Neural crest cell (in vitro differentiated cells): ENCODE measurements at regions not wholly inside any gene's neighbourhood (a gene's known extent, or its start where the extent isn't known, plus 50 kb on each side); places are given as distances from the start of the nearest gene placed in this dataset.

ENCODE experiments used
- DNase-seq: peaks from one replicate; pipeline ENCODE4 v3.0.0; 2021; ENCODE audit warnings: low read depth, mixed read lengths, low spot score
- H3K27ac Mint-ChIP-seq: one replicate; pipeline ENCODE4 v1.8.0; 2021; ENCODE audit warnings: mild to moderate bottlenecking, mixed read lengths; ENCODE audit not compliant: unreplicated experiment
- H3K27me3 Mint-ChIP-seq: 2 replicates; pipeline ENCODE4 v1.8.0; 2021; ENCODE audit warnings: low read depth, mild to moderate bottlenecking, mixed read lengths
- H3K36me3 Mint-ChIP-seq: 2 replicates; pipeline ENCODE4 v1.8.0; 2021; ENCODE audit warnings: low read depth, mild to moderate bottlenecking, mixed read lengths
- H3K4me1 Mint-ChIP-seq: 2 replicates; pipeline ENCODE4 v1.8.0; 2021; ENCODE audit warnings: mixed read lengths
- H3K4me3 Mint-ChIP-seq: one replicate; pipeline ENCODE4 v1.8.0; 2021; ENCODE audit warnings: mild to moderate bottlenecking, mixed read lengths
- H3K9me3 Mint-ChIP-seq: 2 replicates; pipeline ENCODE4 v1.8.0; 2021; ENCODE audit warnings: mixed read lengths
- TF ChIP-seq, protein P1 (sequence below): fragments of 200-600 bp; sonication (generic); conservative IDR thresholded peaks from 2 replicates; pipeline ENCODE4 v1.5.0; 2021; ENCODE audit warnings: antibody characterized with exemption, mild to moderate bottlenecking

DNA sequence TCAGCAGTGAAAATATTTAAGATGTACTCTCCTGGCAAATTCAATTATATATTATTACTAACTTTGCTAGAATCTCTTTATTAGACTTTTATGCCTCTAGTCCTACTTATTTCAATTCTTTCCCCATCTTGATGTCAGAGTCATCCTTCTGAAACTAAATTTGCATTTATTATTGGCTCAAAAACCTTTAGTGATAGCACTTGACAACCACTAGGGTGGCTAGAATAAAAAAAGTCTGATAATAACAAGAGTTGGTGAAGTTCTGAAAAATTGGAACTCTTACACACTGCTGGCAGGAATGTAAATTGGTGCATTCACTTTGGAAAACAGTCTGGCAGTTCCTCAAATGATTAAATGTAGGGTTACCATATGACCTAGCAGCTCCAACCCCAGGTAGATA is 73.8 kb downstream of the LSMEM1 start:
- H3K4me1 Mint-ChIP-seq = no peaks in the 10 kb centered on the region

DNA sequence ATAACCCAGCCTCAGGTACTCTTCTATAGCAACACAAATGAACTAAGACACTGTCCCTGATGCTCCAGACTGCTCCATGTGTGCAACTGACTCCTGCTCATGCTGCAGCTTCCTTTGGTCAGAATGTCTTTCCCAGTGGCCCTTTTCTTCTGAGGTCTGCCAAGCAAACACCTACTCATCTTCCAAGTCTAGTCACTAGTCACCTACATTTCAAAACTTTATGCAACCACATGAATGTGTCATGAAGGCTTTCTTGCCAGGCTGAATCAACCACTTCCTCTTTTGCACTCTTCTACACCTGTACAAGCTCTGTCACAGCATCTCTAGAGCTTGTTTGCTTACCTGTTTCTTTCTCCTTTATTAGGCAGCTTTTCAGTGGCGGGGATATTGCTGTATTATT is 75.8 kb downstream of the LSMEM1 start:
- no peak for DNase-seq
- Mint-ChIP-seq H3K4me1 (no peaks in the 10 kb centered on the region), H3K4me3 (no peak overlapping the region), H3K36me3 (no peaks in the 10 kb centered on the region), H3K27ac (no peak overlapping the region), H3K9me3 (no peaks in the 10 kb centered on the region), H3K27me3 (no peaks in the 10 kb centered on the region)
- TF ChIP-seq, protein P1, sequence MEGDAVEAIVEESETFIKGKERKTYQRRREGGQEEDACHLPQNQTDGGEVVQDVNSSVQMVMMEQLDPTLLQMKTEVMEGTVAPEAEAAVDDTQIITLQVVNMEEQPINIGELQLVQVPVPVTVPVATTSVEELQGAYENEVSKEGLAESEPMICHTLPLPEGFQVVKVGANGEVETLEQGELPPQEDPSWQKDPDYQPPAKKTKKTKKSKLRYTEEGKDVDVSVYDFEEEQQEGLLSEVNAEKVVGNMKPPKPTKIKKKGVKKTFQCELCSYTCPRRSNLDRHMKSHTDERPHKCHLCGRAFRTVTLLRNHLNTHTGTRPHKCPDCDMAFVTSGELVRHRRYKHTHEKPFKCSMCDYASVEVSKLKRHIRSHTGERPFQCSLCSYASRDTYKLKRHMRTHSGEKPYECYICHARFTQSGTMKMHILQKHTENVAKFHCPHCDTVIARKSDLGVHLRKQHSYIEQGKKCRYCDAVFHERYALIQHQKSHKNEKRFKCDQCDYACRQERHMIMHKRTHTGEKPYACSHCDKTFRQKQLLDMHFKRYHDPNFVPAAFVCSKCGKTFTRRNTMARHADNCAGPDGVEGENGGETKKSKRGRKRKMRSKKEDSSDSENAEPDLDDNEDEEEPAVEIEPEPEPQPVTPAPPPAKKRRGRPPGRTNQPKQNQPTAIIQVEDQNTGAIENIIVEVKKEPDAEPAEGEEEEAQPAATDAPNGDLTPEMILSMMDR = no peak

More for the DNA sequence above, 73.8 kb downstream of the LSMEM1 start:
- Mint-ChIP-seq H3K4me3 (no peak overlapping the region), H3K27ac (no peak overlapping the region), H3K9me3 (no peaks in the 10 kb centered on the region), H3K27me3 (no peaks in the 10 kb centered on the region), H3K36me3 (no peaks in the 10 kb centered on the region)
- no peak for DNase-seq
- TF ChIP-seq, protein P1 = peak; percentile 38

- Mint-ChIP-seq H3K9me3 (no peaks in the 10 kb centered on the region), H3K4me1 (peaks cover under 1% of the 10 kb centered on the region), H3K27me3 (no peaks in the 10 kb centered on the region), H3K4me3 (no peak overlapping the region), H3K36me3 (no peaks in the 10 kb centered on the region), H3K27ac (no peak overlapping the region)
- no peak for DNase-seq
- TF ChIP-seq, protein P1 = no peak
Measured at GRCh38 chr7:112566442-112567324, 85.9 kb downstream of the LSMEM1 start.

GRCh38 chr7:112567388-112567787 is 86.6 kb downstream of the LSMEM1 start:
- TF ChIP-seq, protein P1 = no peak
- Mint-ChIP-seq H3K4me3 (no peak overlapping the region), H3K4me1 (peaks cover 6% of the 10 kb centered on the region), H3K36me3 (no peaks in the 10 kb centered on the region), H3K9me3 (no peaks in the 10 kb centered on the region), H3K27ac (no peak overlapping the region), H3K27me3 (no peaks in the 10 kb centered on the region)
- no peak for DNase-seq

- Mint-ChIP-seq H3K27ac (no peak overlapping the region), H3K36me3 (no peaks in the 10 kb centered on the region), H3K4me1 (peaks cover 6% of the 10 kb centered on the region), H3K9me3 (peaks cover 3% of the 10 kb centered on the region), H3K27me3 (no peaks in the 10 kb centered on the region), H3K4me3 (no peak overlapping the region)
- no peak for DNase-seq
- TF ChIP-seq, protein P1 = no peak
Measured at GRCh38 chr7:112571852-112572607, 91.2 kb downstream of the LSMEM1 start.
